HG02981 (cell line): ENCODE measurements at regions not wholly inside any gene's neighbourhood (a gene's known extent, or its start where the extent isn't known, plus 50 kb on each side); places are given as distances from the start of the nearest gene placed in this dataset.
A peak's percentile ranks its signal among the peaks of the same experiment; 100 is the strongest.
"Not testable (repeated sequence)": the region's sequence is repeated elsewhere in the genome, so short reads cannot be mapped to it uniquely, and the experiment has no call there.

ENCODE experiments used
- ATAC-seq: cut with Tn5 transposase; IDR thresholded peaks from one replicate; pipeline ENCODE4 v1.9.1; 2021; ENCODE audit warnings: mild to moderate bottlenecking, moderate library complexity; ENCODE audit not compliant: unreplicated experiment

DNA sequence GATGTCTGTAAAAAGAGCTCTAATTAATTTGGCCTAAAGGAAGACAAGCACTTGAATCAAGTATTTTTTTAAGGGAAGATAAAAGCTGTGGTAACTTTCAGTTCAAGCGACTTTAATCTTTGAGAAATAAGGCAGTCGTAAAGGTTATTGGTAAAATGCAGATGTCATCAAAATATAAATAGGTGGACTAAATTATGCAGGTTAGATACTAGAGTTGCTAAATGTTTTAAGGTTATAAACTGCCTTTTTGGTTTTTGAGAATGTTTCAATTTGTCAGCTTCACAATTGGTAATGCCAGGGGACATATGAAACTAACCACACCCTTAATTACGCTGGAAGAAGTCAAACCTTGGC is 159.5 kb upstream of the OLIG3 start:
- ATAC-seq = no peak

- no peak for ATAC-seq
Measured at GRCh38 chr6:137654365-137654981, 160.3 kb upstream of the OLIG3 start.

DNA sequence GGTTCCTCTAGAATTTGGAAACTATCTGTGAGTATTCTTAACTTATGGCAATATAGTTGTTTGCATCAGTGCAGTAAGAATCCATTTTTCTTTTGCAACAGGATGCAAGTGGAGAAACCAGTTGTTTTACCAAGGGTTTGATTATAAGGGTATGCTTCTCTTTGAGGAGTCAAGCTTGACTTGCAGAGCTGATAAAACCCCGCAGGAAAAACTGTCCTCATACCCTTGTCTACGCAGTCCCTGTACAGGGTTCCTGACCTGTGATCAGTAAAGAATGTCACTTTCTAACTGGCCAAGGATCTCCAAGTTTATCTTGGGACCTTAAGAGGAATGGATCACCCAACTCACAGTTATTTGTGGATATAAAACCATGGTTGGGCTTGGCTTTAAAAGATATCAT is 161.1 kb upstream of the OLIG3 start:
- ATAC-seq = no peak

GRCh38 chr6:137656735-137657134 is 162.5 kb upstream of the OLIG3 start:
- ATAC-seq = no peak

DNA sequence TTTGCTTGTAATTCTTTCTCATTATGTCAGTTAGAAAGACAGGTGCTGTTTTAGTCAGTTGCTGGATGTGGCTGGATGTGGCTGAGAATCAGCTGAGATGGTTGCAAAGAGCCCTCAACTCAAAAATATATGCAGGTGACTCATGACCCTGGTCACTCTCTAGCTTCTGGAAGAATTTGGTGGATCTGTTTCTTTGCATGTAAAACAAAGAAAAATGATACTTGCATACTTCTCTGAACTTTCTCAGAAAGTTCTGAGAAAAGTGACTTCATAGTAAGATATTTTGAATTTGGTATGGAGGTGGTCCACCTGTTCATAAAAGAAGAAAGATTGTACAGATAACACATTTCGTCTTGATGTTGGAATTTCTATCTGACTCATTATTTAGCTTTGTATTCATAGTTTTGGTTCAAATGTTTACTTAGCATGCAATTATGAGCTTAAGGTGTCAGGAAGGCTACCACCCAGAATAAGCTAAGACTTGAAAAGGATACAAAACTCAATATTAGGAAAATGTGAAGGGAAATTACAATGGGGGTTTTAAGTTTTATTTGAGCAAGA is 163.2 kb upstream of the OLIG3 start:
- no peak for ATAC-seq

DNA sequence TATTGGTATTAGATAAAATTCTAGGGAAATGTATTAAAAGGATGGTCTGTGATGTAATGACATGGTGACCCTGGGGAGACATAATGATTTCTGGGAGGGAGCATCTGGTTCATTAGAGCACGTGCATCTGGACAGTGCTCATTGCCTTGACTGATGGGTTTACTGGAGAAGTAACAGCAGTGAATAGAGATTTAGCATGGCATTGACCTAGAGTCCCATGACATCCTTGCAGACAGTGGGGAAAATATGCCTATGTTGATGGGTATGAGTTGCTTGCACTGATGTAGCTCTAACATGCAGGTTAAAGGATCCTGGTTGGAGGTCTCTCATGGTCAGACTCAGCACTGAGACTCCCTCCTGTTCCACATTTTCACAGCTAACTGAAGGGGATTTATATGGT is 164.1 kb upstream of the OLIG3 start:
- ATAC-seq = no peak

GRCh38 chr6:137659871-137660270 is 165.7 kb upstream of the OLIG3 start:
- ATAC-seq = no peak

DNA sequence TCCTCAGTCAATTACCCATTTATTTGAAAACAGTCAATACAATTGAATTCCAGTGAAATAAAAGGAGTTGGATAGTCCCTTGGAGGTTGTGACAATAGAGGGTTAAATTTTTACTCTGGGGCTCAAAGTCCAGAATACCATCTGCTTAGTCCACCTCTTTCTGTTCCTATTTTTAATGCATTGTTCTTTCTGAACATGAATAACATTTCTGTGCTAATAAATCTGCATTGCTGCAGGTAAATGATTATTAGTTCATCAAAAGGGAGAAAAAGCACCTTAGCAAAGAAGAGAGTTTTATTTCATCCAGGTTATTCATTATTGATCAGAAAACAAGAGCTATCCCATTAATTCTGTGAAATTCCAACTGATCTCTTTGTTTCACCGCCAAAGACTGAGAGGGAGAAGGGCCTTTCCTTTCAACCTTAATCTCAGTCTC is 166.1 kb upstream of the OLIG3 start:
- no peak for ATAC-seq

DNA sequence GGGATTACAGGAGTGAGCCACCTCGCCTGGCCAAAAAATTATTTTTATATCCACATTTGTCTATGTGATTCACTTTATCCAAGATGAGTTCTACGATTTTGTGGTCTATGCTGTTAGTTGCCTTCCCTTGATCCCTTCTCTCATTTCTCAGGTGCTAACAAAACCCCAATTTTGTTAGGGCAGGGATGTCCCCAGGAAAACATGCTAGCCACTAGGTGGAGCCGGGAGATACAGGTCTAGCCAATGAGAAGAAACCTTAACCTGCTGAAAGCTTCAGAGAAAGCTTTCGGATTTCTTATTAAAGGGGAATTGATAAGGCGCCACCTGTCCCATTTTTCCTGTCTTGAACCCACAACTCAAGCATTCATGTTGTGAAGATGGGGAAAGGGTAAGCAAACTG is 167.4 kb upstream of the OLIG3 start:
- ATAC-seq = no peak

GRCh38 chr6:137664183-137664582 is 170.0 kb upstream of the OLIG3 start:
- ATAC-seq = no peak

DNA sequence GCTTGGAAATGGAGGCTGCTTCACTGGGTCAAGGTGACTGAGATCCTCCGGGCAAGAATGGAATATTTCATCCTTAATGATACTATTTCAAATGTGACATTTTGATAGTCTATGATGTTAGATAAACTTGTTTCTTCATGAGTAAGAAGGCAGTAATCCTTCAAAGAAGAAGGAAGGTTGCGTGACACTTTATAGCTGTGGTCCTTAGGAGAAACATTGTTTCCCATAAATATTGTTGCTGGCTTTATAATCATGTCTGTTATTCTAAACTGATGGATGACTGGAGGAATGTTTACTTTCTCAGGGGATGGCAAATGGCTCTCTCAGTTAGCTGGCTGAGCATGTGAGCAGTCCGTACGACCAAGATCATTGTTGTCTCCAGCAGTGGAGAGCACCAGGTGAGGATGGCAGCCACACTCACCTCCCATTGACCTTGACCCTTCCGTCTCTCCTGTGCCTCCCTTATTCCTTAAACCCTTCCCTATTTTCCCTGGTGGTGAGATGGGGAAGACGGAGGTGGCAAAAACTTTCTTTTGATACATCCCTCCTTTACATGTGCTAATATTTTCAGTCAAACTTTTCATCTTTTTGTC is 171.2 kb upstream of the OLIG3 start:
- no peak for ATAC-seq

DNA sequence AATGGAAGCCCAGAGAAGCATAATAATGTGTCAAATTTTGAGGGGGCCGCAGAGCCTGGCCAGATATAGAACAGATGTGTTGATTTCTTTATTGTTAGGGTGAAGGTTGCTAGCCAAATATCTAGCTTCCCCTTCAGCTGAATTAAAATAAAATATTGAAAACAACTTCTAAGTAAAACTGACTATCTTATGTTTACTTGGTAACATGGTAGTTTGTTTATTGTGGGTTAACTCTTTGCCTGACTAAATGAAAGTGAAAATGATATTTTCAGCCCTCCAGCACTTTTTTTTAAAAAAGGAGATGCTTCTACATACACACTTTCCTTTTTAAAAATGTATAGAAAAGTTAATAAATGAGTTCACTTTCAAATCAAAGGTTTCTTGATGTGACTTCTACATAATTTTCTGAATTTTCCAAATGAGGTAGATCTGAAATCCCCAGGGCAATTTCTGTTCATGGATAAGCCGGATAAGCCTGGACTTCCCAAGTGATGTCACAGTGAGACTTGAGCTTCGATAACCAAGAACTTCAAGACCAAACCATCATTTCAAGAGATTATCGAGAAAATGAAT is 172.1 kb upstream of the OLIG3 start:
- ATAC-seq = no peak

DNA sequence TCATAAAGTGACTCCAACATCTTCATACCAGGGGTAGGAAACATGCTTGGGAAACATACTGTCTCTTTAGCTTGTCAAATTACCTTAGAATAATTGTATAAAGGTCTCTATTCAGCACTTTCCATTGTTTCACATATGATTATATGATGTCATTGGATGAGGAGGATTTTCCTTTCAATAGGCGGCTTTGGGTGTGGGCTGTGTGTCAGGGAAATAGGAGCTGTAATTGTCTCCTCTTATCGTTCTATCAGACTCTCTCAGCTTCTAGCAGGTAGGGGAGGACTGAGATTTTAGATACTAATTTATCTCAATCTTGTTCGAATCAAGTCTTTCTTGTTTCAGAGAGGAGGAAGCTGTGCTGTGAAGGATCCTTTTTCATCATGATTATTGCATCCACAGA is 179.4 kb upstream of the OLIG3 start:
- ATAC-seq = no peak

DNA sequence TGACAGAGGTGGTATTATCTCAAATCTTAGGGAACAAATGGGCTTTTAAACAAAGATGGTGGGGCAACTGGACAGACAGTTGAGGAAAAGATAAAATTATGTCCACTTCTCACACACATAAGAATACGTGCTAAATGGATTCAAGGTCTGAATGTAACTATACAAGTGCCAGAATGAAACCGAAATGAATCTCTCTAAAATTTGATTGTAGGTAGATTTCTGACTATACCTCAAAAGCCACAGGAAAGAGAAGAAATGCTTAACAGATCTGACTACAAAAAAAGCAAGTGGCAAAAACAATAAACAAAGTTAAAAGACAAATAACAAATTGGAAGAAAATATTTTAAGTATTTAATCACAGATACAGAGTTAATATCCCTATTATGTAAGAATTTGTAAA is 182.7 kb upstream of the OLIG3 start:
- ATAC-seq = peak; percentile 66

DNA sequence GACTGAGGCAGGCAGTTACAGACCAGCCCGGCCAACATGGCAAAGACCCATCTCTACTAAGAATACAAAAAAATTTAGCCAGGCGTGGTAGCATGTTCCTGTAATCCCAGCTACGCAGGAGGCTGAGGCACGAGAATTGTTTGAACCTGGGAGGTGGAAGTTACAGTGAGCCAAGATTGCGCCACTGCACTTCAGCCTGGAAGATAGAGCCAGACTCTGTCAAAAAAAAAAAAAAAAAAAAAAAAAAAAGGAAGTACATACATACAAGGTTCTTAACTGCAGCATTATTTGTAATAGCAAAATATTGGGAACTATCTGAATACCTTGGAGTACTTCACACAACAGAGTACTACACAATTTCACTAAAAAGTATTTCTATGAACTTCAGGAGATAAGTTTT is 183.5 kb upstream of the OLIG3 start:
- no peak for ATAC-seq

GRCh38 chr6:137678451-137678850 is 184.3 kb upstream of the OLIG3 start:
- no peak for ATAC-seq

- ATAC-seq = no peak
Measured at GRCh38 chr6:137680705-137681346, 186.2 kb upstream of the TNFAIP3 start.

DNA sequence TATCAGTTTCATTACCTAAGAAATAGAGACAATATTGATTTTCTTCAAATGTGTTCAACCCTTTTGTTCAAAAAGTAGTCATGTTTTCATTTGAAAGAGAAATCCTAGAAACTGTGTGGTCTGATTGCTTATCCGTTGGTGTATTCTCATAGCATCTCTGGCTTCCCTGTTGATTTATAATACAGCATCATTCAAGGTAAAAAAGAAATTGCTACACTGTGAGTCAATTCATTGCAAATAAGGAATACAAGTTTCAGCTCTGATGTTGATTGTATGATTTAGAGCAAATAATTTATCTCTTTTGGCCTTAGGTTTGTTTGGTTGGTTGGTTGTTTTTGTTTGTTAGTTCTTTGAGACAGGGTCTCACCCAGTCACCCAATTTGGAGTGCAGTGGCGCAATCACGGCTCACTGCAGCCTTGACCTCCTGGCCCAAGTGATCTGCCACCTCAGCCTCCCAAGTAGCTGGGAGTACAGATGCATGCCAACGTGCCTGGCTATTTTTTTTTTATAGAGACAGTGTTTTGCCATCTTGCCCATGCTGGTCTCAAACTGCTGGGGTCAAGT is 185.5 kb upstream of the TNFAIP3 start:
- no peak for ATAC-seq

DNA sequence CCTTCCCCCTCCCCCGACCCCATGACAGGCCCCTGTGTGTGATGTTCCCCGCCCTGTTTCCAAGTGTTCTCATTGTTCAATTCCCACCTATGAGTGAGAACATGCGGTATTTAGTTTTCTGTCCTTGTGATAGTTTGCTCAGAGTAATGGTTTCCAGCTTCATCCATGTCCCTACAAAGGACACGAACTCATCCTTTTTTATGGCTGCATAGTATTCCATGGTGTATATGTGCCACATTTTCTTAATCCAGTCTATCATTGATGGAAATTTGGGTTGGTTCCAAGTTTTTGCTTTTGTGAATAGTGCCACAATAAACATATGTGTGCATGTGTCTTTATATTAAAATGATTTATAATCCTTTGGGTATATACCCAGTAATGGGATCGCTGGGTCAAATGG is 184.4 kb upstream of the TNFAIP3 start:
- ATAC-seq = not testable (repeated sequence)

GRCh38 chr6:137683916-137684315 is 183.1 kb upstream of the TNFAIP3 start:
- ATAC-seq = no peak

GRCh38 chr6:137685798-137686375 is 181.2 kb upstream of the TNFAIP3 start:
- no peak for ATAC-seq
